SK-N-SH treated with all-trans-retinoic acid at 6 μM for 48 hours (cell line): ENCODE measurements at regions not wholly inside any gene's neighbourhood (a gene's known extent, or its start where the extent isn't known, plus 50 kb on each side); places are given as distances from the start of the nearest gene placed in this dataset.

Experiments
- ATAC-seq: fragments of 200-7000 bp; cut with Tn5 transposase; 3 replicates; pipeline ENCODE4 v1.9.1; 2020; ENCODE audit warnings: mild to moderate bottlenecking, moderate library complexity
- ARNTL ChIP-seq: fragments of 450-650 bp; formaldehyde crosslinking; IDR thresholded peaks from 2 replicates; pipeline ENCODE4 v1.5.0; 2020; ENCODE audit warnings: low read depth, mild to moderate bottlenecking, moderate library complexity, borderline replicate concordance
- BACH2 ChIP-seq: fragments of 250-450 bp; sonication (Bioruptor Pico); IDR thresholded peaks from 2 replicates; pipeline ENCODE4 v1.9.0; 2021; ENCODE audit warnings: mild to moderate bottlenecking, borderline replicate concordance
- CREB5 ChIP-seq: fragments of 250-450 bp; sonication (Bioruptor Pico); IDR thresholded peaks from 2 replicates; pipeline ENCODE4 v1.5.1; 2020; ENCODE audit warnings: low read depth, mild to moderate bottlenecking, moderate library complexity
- CSDC2 ChIP-seq: fragments of 250-450 bp; sonication (Bioruptor Pico); IDR thresholded peaks from 2 replicates; pipeline ENCODE4 v1.5.0; 2020; ENCODE audit warnings: mild to moderate bottlenecking, moderate library complexity
- CSRNP3 ChIP-seq: fragments of 250-450 bp; sonication (Bioruptor Pico); IDR thresholded peaks from 2 replicates; pipeline ENCODE4 v1.5.1; 2021; ENCODE audit warnings: mild to moderate bottlenecking, moderate library complexity
- ESRRG ChIP-seq: fragments of 250-450 bp; sonication (Bioruptor Pico); IDR thresholded peaks from 2 replicates; pipeline ENCODE4 v1.6.1; 2021; ENCODE audit warnings: mild to moderate bottlenecking
- GLIS3 ChIP-seq: fragments of 250-450 bp; sonication (Bioruptor Pico); IDR thresholded peaks from 2 replicates; pipeline ENCODE4 v1.5.0; 2020; ENCODE audit warnings: mild to moderate bottlenecking, moderate library complexity
- ISL1 ChIP-seq: fragments of 250-450 bp; sonication (Bioruptor Pico); IDR thresholded peaks from 2 replicates; pipeline ENCODE4 v2.1.2; 2022; ENCODE audit warnings: mild to moderate bottlenecking, moderate library complexity
- OSR1 ChIP-seq: fragments of 250-450 bp; sonication (Bioruptor Pico); IDR thresholded peaks from 2 replicates; pipeline ENCODE4 v1.8.0; 2022; ENCODE audit warnings: moderate library complexity, mild to moderate bottlenecking, inconsistent platforms
- PATZ1 ChIP-seq: fragments of 250-450 bp; sonication (Bioruptor Pico); IDR thresholded peaks from 2 replicates; pipeline ENCODE4 v1.8.0; 2020; ENCODE audit warnings: mild to moderate bottlenecking, moderate library complexity, borderline replicate concordance
- POU6F1 ChIP-seq: fragments of 250-450 bp; sonication (Bioruptor Pico); IDR thresholded peaks from 2 replicates; pipeline ENCODE4 v1.8.0; 2021; ENCODE audit warnings: low read depth, mild to moderate bottlenecking, moderate library complexity, borderline replicate concordance
- PPARA ChIP-seq: fragments of 250-450 bp; sonication (Bioruptor Pico); IDR thresholded peaks from 2 replicates; pipeline ENCODE4 v1.5.0; 2020; ENCODE audit warnings: mild to moderate bottlenecking, borderline replicate concordance
- RARB ChIP-seq: fragments of 250-450 bp; sonication (Bioruptor Pico); IDR thresholded peaks from 2 replicates; pipeline ENCODE4 v1.8.0; 2021; ENCODE audit warnings: mild to moderate bottlenecking, moderate library complexity
- TCF4 ChIP-seq: fragments of 250-450 bp; sonication (Bioruptor Pico); IDR thresholded peaks from 2 replicates; pipeline ENCODE4 v1.8.0; 2021; ENCODE audit warnings: mild to moderate bottlenecking, moderate library complexity, borderline replicate concordance
- TOX ChIP-seq: fragments of 250-450 bp; sonication (Bioruptor Pico); IDR thresholded peaks from 2 replicates; pipeline ENCODE4 v1.8.0; 2021; ENCODE audit warnings: mild to moderate bottlenecking, moderate library complexity, borderline replicate concordance
- TSHZ2 ChIP-seq: fragments of 250-450 bp; sonication (Bioruptor Pico); IDR thresholded peaks from 2 replicates; pipeline ENCODE4 v1.5.0; 2020; ENCODE audit warnings: mild to moderate bottlenecking, moderate library complexity
- ZC3H10 ChIP-seq: fragments of 250-450 bp; sonication (Bioruptor Pico); IDR thresholded peaks from 2 replicates; pipeline ENCODE4 v1.5.1; 2021; ENCODE audit warnings: mild to moderate bottlenecking, moderate library complexity
- ZFP3 ChIP-seq: fragments of 250-450 bp; sonication (Bioruptor Pico); IDR thresholded peaks from 2 replicates; pipeline ENCODE4 v1.5.0; 2020; ENCODE audit warnings: mild to moderate bottlenecking, moderate library complexity
- ZFP30 ChIP-seq: fragments of 450-650 bp; formaldehyde crosslinking; IDR thresholded peaks from 2 replicates; pipeline ENCODE4 v1.5.0; 2022; ENCODE audit warnings: mild to moderate bottlenecking, moderate library complexity
- ZNF565 ChIP-seq: fragments of 450-650 bp; formaldehyde crosslinking; conservative IDR thresholded peaks from 2 replicates; pipeline ENCODE4 v1.5.0; 2020; ENCODE audit warnings: low read depth, mild to moderate bottlenecking, moderate library complexity
- ZNF70 ChIP-seq: fragments of 450-650 bp; formaldehyde crosslinking; IDR thresholded peaks from 2 replicates; pipeline ENCODE4 v1.5.0; 2020; ENCODE audit warnings: mild to moderate bottlenecking, moderate library complexity
- ZNF8 ChIP-seq: fragments of 450-650 bp; formaldehyde crosslinking; IDR thresholded peaks from 2 replicates; pipeline ENCODE4 v1.5.0; 2020; ENCODE audit warnings: mild to moderate bottlenecking, moderate library complexity

- ATAC-seq, result no peak
- no peak for TF ChIP-seq PPARA (CRISPR knock-in tag)
- no peak for TF ChIP-seq CSRNP3 (CRISPR knock-in tag)
- TF ChIP-seq GLIS3, result no peak
- no peak for TF ChIP-seq RARB (CRISPR knock-in tag)
- no peak for TF ChIP-seq ZC3H10
- TF ChIP-seq TCF4 (CRISPR knock-in tag), result no peak
- TF ChIP-seq CSDC2 (CRISPR knock-in tag), result no peak
- TF ChIP-seq TSHZ2 (CRISPR knock-in tag), result no peak
- TF ChIP-seq ZFP3 (CRISPR knock-in tag), result no peak
Observed at GRCh38 chr17:79434215-79434614, 176.6 kb downstream of the RBFOX3 start.

GRCh38 chr17:79433379-79433778, 177.5 kb downstream of the RBFOX3 start:
- TF ChIP-seq POU6F1 (CRISPR knock-in tag) (no peak), PATZ1 (no peak), ISL1 (CRISPR knock-in tag) (no peak)
- ATAC-seq, result no peak

GRCh38 chr17:79431175-79431574, 179.7 kb downstream of the RBFOX3 start:
- no peak for TF ChIP-seq TOX (CRISPR knock-in tag)
- no peak for TF ChIP-seq RARB (CRISPR knock-in tag)
- no peak for TF ChIP-seq ZNF70 (CRISPR knock-in tag)
- no peak for TF ChIP-seq ZNF8
- no peak for TF ChIP-seq ESRRG (CRISPR knock-in tag)
- no peak for TF ChIP-seq GLIS3
- no peak for TF ChIP-seq OSR1 (CRISPR knock-in tag)
- no peak for TF ChIP-seq ZNF565 (CRISPR knock-in tag)
- TF ChIP-seq BACH2 (CRISPR knock-in tag), result no peak
- no peak for TF ChIP-seq ARNTL
- no peak for TF ChIP-seq CREB5
- no peak for TF ChIP-seq CSDC2 (CRISPR knock-in tag)
- no peak for TF ChIP-seq PPARA (CRISPR knock-in tag)
- TF ChIP-seq ZFP30 (CRISPR knock-in tag), result no peak
- TF ChIP-seq PATZ1, result no peak
- TF ChIP-seq CSRNP3 (CRISPR knock-in tag), result no peak
- no peak for ATAC-seq
